ENCODE measurements at regions not wholly inside any gene's neighbourhood (a gene's known extent, or its start where the extent isn't known, plus 50 kb on each side); places are given as distances from the start of the nearest gene placed in this dataset.

GRCh38 chr12:65656156-65656882 is 168.0 kb upstream of the HMGA2 start:
- no peak for DNase-seq (ENCODE audit: low read depth, low spot score)
- in situ Hi-C loops (cut with HindIII; ENCODE audit: low pct_unique_long_range_greater_than_20kb, low sequenced_read_pairs) = no loop called here

GRCh38 chr12:65656891-65657351 is 167.4 kb upstream of the HMGA2 start:
- in situ Hi-C loops (cut with HindIII; ENCODE audit: low pct_unique_long_range_greater_than_20kb, low sequenced_read_pairs) = no loop called here
- peak; percentile 85 for DNase-seq (ENCODE audit: low read depth, low spot score)

GRCh38 chr12:65657635-65658034 is 166.6 kb upstream of the HMGA2 start:
- DNase-seq (ENCODE audit: low read depth, low spot score) = no peak
- in situ Hi-C loops (cut with HindIII; ENCODE audit: low pct_unique_long_range_greater_than_20kb, low sequenced_read_pairs) = no loop called here

DNA sequence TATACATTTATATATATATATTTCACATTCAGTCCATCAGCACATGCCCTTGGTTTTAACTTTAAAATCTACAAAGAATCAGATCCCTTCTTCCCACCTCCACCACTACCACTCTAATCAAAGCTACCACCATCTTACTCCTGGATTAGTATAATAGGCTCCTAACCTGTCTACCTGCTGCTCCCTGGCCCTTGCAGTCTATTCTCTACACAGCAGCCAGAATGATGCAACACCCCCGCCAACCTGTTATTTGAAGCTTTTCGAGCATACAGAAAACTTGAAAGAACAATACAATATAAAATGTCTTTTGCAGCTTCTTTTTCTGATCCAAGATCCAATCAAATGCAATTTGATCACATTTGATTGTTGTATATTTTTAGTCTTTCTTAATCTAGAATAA is 165.9 kb upstream of the HMGA2 start:
- in situ Hi-C loops (cut with HindIII; ENCODE audit: low pct_unique_long_range_greater_than_20kb, low sequenced_read_pairs) = no loop called here
- DNase-seq (ENCODE audit: low read depth, low spot score) = no peak

GRCh38 chr12:65659681-65660080 is 164.6 kb upstream of the HMGA2 start:
- DNase-seq (ENCODE audit: low read depth, low spot score) = no peak
- in situ Hi-C loops (cut with HindIII; ENCODE audit: low pct_unique_long_range_greater_than_20kb, low sequenced_read_pairs) = no loop called here

GRCh38 chr12:65660096-65660495 is 164.2 kb upstream of the HMGA2 start:
- DNase-seq (ENCODE audit: low read depth, low spot score) = no peak
- in situ Hi-C loops (cut with HindIII; ENCODE audit: low pct_unique_long_range_greater_than_20kb, low sequenced_read_pairs) = no loop called here

DNA sequence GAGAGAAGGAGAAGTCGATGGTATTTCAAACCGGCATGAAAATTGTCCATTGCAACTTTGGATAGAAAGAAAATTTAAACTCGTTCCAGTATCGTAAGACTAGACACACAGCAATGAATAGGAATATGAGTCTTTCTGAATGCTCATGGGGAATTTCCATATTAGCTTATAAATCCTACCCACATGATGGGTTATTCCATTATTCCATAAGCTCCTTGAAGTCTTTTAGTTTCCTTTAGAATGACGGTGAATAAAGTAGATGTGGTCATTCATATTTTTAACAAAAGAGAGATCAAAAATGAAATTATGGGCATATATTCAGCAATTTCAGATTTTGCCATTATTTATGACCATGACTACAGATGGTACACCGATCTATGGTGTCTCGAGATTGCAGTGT is 163.4 kb upstream of the HMGA2 start:
- in situ Hi-C loops (cut with HindIII; ENCODE audit: low pct_unique_long_range_greater_than_20kb, low sequenced_read_pairs) = no loop called here
- no peak for DNase-seq (ENCODE audit: low read depth, low spot score)

DNA sequence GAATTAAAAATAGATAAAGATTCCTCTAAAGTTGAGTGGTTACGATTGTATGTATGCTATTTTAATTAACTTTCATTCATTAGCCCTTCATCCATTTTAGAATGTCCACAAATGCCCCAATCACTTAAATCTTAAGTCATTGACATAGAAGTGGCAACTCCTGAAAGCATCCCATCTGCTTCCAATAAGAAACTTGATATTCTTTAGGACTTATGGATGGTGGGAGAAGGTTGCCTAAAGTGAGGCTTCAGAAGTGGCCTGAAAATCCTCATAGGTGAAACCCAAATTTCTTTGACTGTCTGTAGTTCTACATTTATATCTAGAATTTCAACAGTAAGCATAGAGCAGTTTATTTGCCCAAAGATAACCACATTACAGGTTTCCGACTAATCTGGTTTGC is 161.7 kb upstream of the HMGA2 start:
- DNase-seq (ENCODE audit: low read depth, low spot score) = no peak
- in situ Hi-C loops (cut with HindIII; ENCODE audit: low pct_unique_long_range_greater_than_20kb, low sequenced_read_pairs) = no loop called here

DNA sequence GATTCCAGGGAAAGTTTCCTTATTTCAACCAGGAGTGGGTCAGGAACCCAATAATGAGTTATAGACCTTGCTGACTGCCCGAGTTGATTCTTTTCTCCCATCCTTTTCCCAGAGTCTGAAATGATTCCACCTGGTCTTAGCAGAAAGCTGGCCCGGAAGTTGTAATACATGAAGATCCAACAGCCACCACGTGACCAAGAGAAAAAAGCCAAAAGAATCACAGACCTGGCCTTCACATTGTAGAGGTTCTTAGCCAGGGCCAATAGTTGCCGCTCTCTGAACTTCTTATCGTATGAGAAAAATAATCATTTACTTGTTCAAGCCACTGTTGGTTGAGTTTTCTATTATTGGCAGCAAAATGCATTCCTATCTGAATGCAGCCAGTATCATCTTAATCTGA is 161.2 kb upstream of the HMGA2 start:
- no peak for DNase-seq (ENCODE audit: low read depth, low spot score)
- in situ Hi-C loops (cut with HindIII; ENCODE audit: low pct_unique_long_range_greater_than_20kb, low sequenced_read_pairs) = no loop called here

GRCh38 chr12:65663648-65664047 is 160.6 kb upstream of the HMGA2 start:
- no peak for DNase-seq (ENCODE audit: low read depth, low spot score)
- in situ Hi-C loops (cut with HindIII; ENCODE audit: low pct_unique_long_range_greater_than_20kb, low sequenced_read_pairs) = no loop called here

- in situ Hi-C loops (cut with HindIII; ENCODE audit: low pct_unique_long_range_greater_than_20kb, low sequenced_read_pairs) = no loop called here
Observed at GRCh38 chr12:65664715-65665250, 159.5 kb upstream of the HMGA2 start.

DNA sequence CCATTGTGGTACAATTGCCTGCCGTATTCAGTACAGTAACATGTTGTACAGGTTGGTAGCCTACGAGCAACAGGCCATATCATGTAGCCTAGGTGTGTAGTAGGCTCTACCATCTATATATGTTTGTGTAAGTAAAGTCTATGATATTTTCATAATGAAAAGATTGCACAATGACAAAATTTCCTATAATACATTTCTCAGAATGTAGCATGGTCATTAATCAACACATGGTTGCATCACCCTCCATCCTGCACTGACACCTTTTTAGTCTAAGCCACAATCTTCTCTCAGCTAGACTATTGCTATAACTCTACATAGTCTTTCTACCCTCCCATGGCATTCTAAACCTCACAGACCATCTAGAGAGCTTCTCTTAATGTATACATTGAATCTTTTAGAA is 158.5 kb upstream of the HMGA2 start:
- no peak for DNase-seq (ENCODE audit: low read depth, low spot score)
- in situ Hi-C loops (cut with HindIII; ENCODE audit: low pct_unique_long_range_greater_than_20kb, low sequenced_read_pairs) = no loop called here

More at GRCh38 chr12:65664715-65665250, 159.5 kb upstream of the HMGA2 start:
- no peak for DNase-seq (ENCODE audit: low read depth, low spot score)

- DNase-seq (ENCODE audit: low read depth, low spot score) = no peak
- in situ Hi-C loops (cut with HindIII; ENCODE audit: low pct_unique_long_range_greater_than_20kb, low sequenced_read_pairs) = no loop called here
Observed at GRCh38 chr12:65666876-65667275, 157.4 kb upstream of the HMGA2 start.

DNA sequence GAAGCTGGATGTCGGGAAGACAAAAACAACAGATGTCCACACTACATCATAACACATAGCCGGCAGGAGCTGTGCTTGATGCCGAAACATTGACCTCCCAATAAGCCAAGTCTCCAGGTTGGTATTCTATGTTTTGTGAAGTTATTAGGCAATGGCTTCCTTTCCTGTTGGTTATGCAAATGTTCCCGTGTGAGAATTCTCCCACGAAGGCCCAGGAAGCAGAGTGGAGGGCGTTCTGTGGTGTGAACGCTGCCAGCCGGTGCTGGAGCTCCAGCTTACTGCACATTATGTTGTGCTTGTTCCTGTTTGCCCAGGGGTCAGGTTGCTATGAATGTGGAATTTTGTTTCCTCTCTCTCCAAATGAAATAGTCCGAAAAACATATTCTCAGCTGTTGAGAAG is 156.4 kb upstream of the HMGA2 start:
- DNase-seq (ENCODE audit: low read depth, low spot score) = no peak
- in situ Hi-C loops (cut with HindIII; ENCODE audit: low pct_unique_long_range_greater_than_20kb, low sequenced_read_pairs) = no loop called here

DNA sequence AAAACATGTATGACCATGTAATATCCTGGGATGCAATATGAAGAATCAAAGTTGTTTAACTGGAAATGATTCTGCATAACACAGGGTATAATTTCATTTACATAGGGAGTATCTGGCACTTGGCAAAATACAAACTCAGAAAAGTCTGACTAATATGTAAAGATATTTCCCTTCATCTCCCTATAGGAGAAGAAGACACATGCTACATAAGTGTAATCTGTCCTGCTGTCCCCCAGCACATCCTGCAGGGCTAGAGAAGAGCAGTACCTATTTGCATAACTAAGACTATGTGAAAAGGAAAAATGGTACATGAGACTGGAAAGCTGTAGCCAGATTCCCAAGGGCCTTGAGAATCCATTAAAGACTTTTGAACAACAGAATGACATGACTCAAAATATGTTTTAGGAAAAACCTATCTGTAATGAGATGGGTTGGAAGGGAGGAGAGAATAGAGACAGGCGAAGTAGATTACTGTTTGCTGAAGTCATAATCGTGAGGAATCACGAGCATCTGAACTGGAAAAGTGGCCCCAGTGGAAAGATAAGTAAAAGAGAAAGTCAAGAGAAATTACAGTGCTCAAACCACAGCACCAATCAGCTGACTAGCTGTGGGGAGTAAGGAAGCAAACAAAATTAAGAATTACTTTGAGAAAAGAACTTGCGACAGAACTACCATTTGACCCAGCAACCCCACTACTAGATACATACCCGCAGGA is 155.1 kb upstream of the HMGA2 start:
- in situ Hi-C loops (cut with HindIII; ENCODE audit: low pct_unique_long_range_greater_than_20kb, low sequenced_read_pairs) = no loop called here
- no peak for DNase-seq (ENCODE audit: low read depth, low spot score)

- DNase-seq (ENCODE audit: low read depth, low spot score) = no peak
- in situ Hi-C loops (cut with HindIII; ENCODE audit: low pct_unique_long_range_greater_than_20kb, low sequenced_read_pairs) = no loop called here
Observed at GRCh38 chr12:65670775-65671174, 153.5 kb upstream of the HMGA2 start.

GRCh38 chr12:65672441-65672840 is 151.8 kb upstream of the HMGA2 start:
- in situ Hi-C loops (cut with HindIII; ENCODE audit: low pct_unique_long_range_greater_than_20kb, low sequenced_read_pairs) = no loop called here

GRCh38 chr12:65673156-65673690 is 151.1 kb upstream of the HMGA2 start:
- no peak for DNase-seq (ENCODE audit: low read depth, low spot score)
- in situ Hi-C loops (cut with HindIII; ENCODE audit: low pct_unique_long_range_greater_than_20kb, low sequenced_read_pairs) = no loop called here

More at GRCh38 chr12:65672441-65672840, 151.8 kb upstream of the HMGA2 start:
- DNase-seq (ENCODE audit: low read depth, low spot score) = no peak

- peak; percentile 53 for DNase-seq (ENCODE audit: low read depth, low spot score)
- in situ Hi-C loops (cut with HindIII; ENCODE audit: low pct_unique_long_range_greater_than_20kb, low sequenced_read_pairs) = no loop called here
Observed at GRCh38 chr12:65673732-65674131, 150.6 kb upstream of the HMGA2 start.
